ENCODE measurements at regions not wholly inside any gene's neighbourhood (a gene's known extent, or its start where the extent isn't known, plus 50 kb on each side); places are given as distances from the start of the nearest gene placed in this dataset.

DNA sequence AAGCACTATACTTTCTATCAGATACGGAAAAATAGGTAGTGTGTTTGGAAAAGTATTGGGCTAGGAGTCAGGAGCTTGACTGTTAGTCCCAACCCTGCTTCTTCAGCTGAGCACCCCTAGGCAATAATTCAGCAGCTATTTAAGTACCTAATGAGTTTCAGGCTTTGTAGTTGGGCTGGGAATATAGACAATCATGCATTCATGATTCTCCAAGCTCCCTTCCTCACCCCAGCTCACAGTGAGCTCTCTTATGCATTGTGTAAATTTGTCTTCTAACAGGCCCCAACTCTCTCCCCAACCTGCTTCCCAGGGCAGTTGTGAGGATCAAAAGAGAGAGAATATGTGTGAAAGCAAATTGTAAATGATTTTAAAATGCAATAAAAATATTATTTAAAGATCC, 201.2 kb downstream of the MSX2 start:
- TF ChIP-seq, protein P1, sequence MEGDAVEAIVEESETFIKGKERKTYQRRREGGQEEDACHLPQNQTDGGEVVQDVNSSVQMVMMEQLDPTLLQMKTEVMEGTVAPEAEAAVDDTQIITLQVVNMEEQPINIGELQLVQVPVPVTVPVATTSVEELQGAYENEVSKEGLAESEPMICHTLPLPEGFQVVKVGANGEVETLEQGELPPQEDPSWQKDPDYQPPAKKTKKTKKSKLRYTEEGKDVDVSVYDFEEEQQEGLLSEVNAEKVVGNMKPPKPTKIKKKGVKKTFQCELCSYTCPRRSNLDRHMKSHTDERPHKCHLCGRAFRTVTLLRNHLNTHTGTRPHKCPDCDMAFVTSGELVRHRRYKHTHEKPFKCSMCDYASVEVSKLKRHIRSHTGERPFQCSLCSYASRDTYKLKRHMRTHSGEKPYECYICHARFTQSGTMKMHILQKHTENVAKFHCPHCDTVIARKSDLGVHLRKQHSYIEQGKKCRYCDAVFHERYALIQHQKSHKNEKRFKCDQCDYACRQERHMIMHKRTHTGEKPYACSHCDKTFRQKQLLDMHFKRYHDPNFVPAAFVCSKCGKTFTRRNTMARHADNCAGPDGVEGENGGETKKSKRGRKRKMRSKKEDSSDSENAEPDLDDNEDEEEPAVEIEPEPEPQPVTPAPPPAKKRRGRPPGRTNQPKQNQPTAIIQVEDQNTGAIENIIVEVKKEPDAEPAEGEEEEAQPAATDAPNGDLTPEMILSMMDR (IDR thresholded peaks at IDR 0.05): no peak
- TF ChIP-seq POLR2A (IDR thresholded peaks at IDR 0.05) (no peak), POLR2AphosphoS5 (IDR thresholded peaks at IDR 0.05) (no peak)

Data from breast epithelium (tissue), 3 donors.